ENCODE measurements at regions not wholly inside any gene's neighbourhood (a gene's known extent, or its start where the extent isn't known, plus 50 kb on each side); places are given as distances from the start of the nearest gene placed in this dataset.

- no peak for ATAC-seq
- Mint-ChIP-seq H3K27me3 (no peaks in the 10 kb centered on the region), H3K9me3 (ENCODE audit: low read depth) (no peaks in the 10 kb centered on the region), H3K27ac (no peak overlapping the region), H3K4me3 (no peak overlapping the region), H3K36me3 (ENCODE audit: low read depth) (no peaks in the 10 kb centered on the region), H3K4me1 (no peaks in the 10 kb centered on the region)
- DNase-seq: no peak
- ChIA-PET CTCF (no interaction called here), POLR2A (no interaction called here)
- intact Hi-C loops (cut with DNase I, micrococcal nuclease): no loop called here
These were observed 314.7 kb upstream of the CNTN4 start for GRCh38 chr3:1783995-1784394.

- no peaks in the 10 kb centered on the region for H3K4me1 Mint-ChIP-seq
- no peak overlapping the region for H3K27ac Mint-ChIP-seq
- H3K27me3 Mint-ChIP-seq: no peaks in the 10 kb centered on the region
- ATAC-seq: no peak
- intact Hi-C loops (cut with DNase I, micrococcal nuclease): no loop called here
- CTCF ChIA-PET: no interaction called here
- POLR2A ChIA-PET: no interaction called here
- DNase-seq: no peak
- peaks cover 2% of the 10 kb centered on the region for H3K9me3 Mint-ChIP-seq (ENCODE audit: low read depth)
- H3K36me3 Mint-ChIP-seq (ENCODE audit: low read depth): no peaks in the 10 kb centered on the region
- no peak overlapping the region for H3K4me3 Mint-ChIP-seq
These were observed 311.6 kb upstream of the CNTN4 start for GRCh38 chr3:1787094-1787493.

- ATAC-seq: no peak
- ChIA-PET CTCF (no interaction called here), POLR2A (no interaction called here)
- intact Hi-C loops (cut with DNase I, micrococcal nuclease): no loop called here
- DNase-seq: no peak
- no peaks in the 10 kb centered on the region for H3K4me1 Mint-ChIP-seq
- no peaks in the 10 kb centered on the region for H3K27me3 Mint-ChIP-seq
- H3K36me3 Mint-ChIP-seq (ENCODE audit: low read depth): no peaks in the 10 kb centered on the region
- H3K27ac Mint-ChIP-seq: no peak overlapping the region
- H3K4me3 Mint-ChIP-seq: no peak overlapping the region
- H3K9me3 Mint-ChIP-seq (ENCODE audit: low read depth): peaks cover 2% of the 10 kb centered on the region
These were observed 306.2 kb upstream of the CNTN4 start for GRCh38 chr3:1792466-1792865.

GRCh38 chr3:1798711-1799405 is 299.8 kb upstream of the CNTN4 start:
- intact Hi-C loops (cut with DNase I, micrococcal nuclease): no loop called here
- Mint-ChIP-seq H3K4me1 (no peaks in the 10 kb centered on the region), H3K36me3 (ENCODE audit: low read depth) (no peaks in the 10 kb centered on the region), H3K4me3 (no peak overlapping the region), H3K9me3 (ENCODE audit: low read depth) (peaks cover 7% of the 10 kb centered on the region), H3K27ac (no peak overlapping the region), H3K27me3 (no peaks in the 10 kb centered on the region)
- ATAC-seq: no peak
- no peak for DNase-seq
- ChIA-PET POLR2A (no interaction called here), CTCF (no interaction called here)

GRCh38 chr3:1805331-1805730 is 293.3 kb upstream of the CNTN4 start:
- no peaks in the 10 kb centered on the region for H3K36me3 Mint-ChIP-seq (ENCODE audit: low read depth)
- no peak for ATAC-seq

GRCh38 chr3:1808590-1808989 is 290.1 kb upstream of the CNTN4 start:
- Mint-ChIP-seq H3K9me3 (ENCODE audit: low read depth) (peaks cover 28% of the 10 kb centered on the region), H3K4me3 (no peak overlapping the region), H3K27me3 (no peaks in the 10 kb centered on the region), H3K27ac (no peak overlapping the region), H3K36me3 (ENCODE audit: low read depth) (no peaks in the 10 kb centered on the region), H3K4me1 (no peaks in the 10 kb centered on the region)
- CTCF ChIA-PET: no interaction called here
- intact Hi-C loops (cut with DNase I, micrococcal nuclease): no loop called here
- POLR2A ChIA-PET: no interaction called here
- ATAC-seq (no peak), DNase-seq (no peak)

More at GRCh38 chr3:1805331-1805730, 293.3 kb upstream of the CNTN4 start:
- Mint-ChIP-seq H3K27me3 (no peaks in the 10 kb centered on the region), H3K4me1 (no peaks in the 10 kb centered on the region), H3K4me3 (no peak overlapping the region), H3K27ac (no peak overlapping the region), H3K9me3 (ENCODE audit: low read depth) (peaks cover 25% of the 10 kb centered on the region)
- ChIA-PET POLR2A (no interaction called here), CTCF (no interaction called here)
- no peak for DNase-seq
- intact Hi-C loops (cut with DNase I, micrococcal nuclease): no loop called here

- ChIA-PET POLR2A (no interaction called here), CTCF (no interaction called here)
- Mint-ChIP-seq H3K4me3 (no peak overlapping the region), H3K9me3 (ENCODE audit: low read depth) (peaks cover 3% of the 10 kb centered on the region), H3K36me3 (ENCODE audit: low read depth) (no peaks in the 10 kb centered on the region), H3K27me3 (no peaks in the 10 kb centered on the region), H3K27ac (no peak overlapping the region), H3K4me1 (no peaks in the 10 kb centered on the region)
- DNase-seq (no peak), ATAC-seq (no peak)
- intact Hi-C loops (cut with DNase I, micrococcal nuclease): no loop called here
These were observed 274.8 kb upstream of the CNTN4 start for GRCh38 chr3:1823867-1824266.

GRCh38 chr3:1824359-1824758 is 274.3 kb upstream of the CNTN4 start:
- ATAC-seq: no peak
- H3K27ac Mint-ChIP-seq: no peak overlapping the region
- no peaks in the 10 kb centered on the region for H3K36me3 Mint-ChIP-seq (ENCODE audit: low read depth)
- H3K27me3 Mint-ChIP-seq: no peaks in the 10 kb centered on the region
- no peak overlapping the region for H3K4me3 Mint-ChIP-seq
- intact Hi-C loops (cut with DNase I, micrococcal nuclease): no loop called here
- DNase-seq: no peak
- no peaks in the 10 kb centered on the region for H3K4me1 Mint-ChIP-seq
- peaks cover 3% of the 10 kb centered on the region for H3K9me3 Mint-ChIP-seq (ENCODE audit: low read depth)
- ChIA-PET CTCF (no interaction called here), POLR2A (no interaction called here)

GRCh38 chr3:1828519-1828918 is 270.1 kb upstream of the CNTN4 start:
- ChIA-PET POLR2A (no interaction called here), CTCF (no interaction called here)
- no peak overlapping the region for H3K4me3 Mint-ChIP-seq
- DNase-seq (no peak), ATAC-seq (no peak)
- peaks cover 7% of the 10 kb centered on the region for H3K9me3 Mint-ChIP-seq (ENCODE audit: low read depth)
- H3K27me3 Mint-ChIP-seq: no peaks in the 10 kb centered on the region
- H3K36me3 Mint-ChIP-seq (ENCODE audit: low read depth): no peaks in the 10 kb centered on the region
- intact Hi-C loops (cut with DNase I, micrococcal nuclease): no loop called here
- H3K4me1 Mint-ChIP-seq: no peaks in the 10 kb centered on the region
- no peak overlapping the region for H3K27ac Mint-ChIP-seq

GRCh38 chr3:1830851-1831250 is 267.8 kb upstream of the CNTN4 start:
- ATAC-seq (no peak), DNase-seq (no peak)
- Mint-ChIP-seq H3K27ac (no peak overlapping the region), H3K27me3 (no peaks in the 10 kb centered on the region), H3K9me3 (ENCODE audit: low read depth) (peaks cover 7% of the 10 kb centered on the region), H3K4me1 (no peaks in the 10 kb centered on the region), H3K36me3 (ENCODE audit: low read depth) (no peaks in the 10 kb centered on the region), H3K4me3 (no peak overlapping the region)
- ChIA-PET CTCF (no interaction called here), POLR2A (no interaction called here)
- intact Hi-C loops (cut with DNase I, micrococcal nuclease): no loop called here

GRCh38 chr3:1832395-1832794 is 266.3 kb upstream of the CNTN4 start:
- intact Hi-C loops (cut with DNase I, micrococcal nuclease): no loop called here
- ATAC-seq (no peak), DNase-seq (no peak)
- ChIA-PET POLR2A (no interaction called here), CTCF (no interaction called here)
- no peak overlapping the region for H3K27ac Mint-ChIP-seq
- peaks cover 7% of the 10 kb centered on the region for H3K9me3 Mint-ChIP-seq (ENCODE audit: low read depth)
- H3K36me3 Mint-ChIP-seq (ENCODE audit: low read depth): no peaks in the 10 kb centered on the region
- H3K4me3 Mint-ChIP-seq: no peak overlapping the region
- no peaks in the 10 kb centered on the region for H3K4me1 Mint-ChIP-seq
- no peaks in the 10 kb centered on the region for H3K27me3 Mint-ChIP-seq

GRCh38 chr3:1843111-1843510 is 255.6 kb upstream of the CNTN4 start:
- Mint-ChIP-seq H3K9me3 (ENCODE audit: low read depth) (peaks cover 2% of the 10 kb centered on the region), H3K27ac (no peak overlapping the region), H3K4me1 (no peaks in the 10 kb centered on the region), H3K27me3 (no peaks in the 10 kb centered on the region), H3K36me3 (ENCODE audit: low read depth) (no peaks in the 10 kb centered on the region), H3K4me3 (no peak overlapping the region)
- POLR2A ChIA-PET: no interaction called here
- intact Hi-C loops (cut with DNase I, micrococcal nuclease): no loop called here
- ATAC-seq (no peak), DNase-seq (no peak)
- CTCF ChIA-PET: no interaction called here

GRCh38 chr3:1847571-1847970 is 251.1 kb upstream of the CNTN4 start:
- Mint-ChIP-seq H3K36me3 (ENCODE audit: low read depth) (no peaks in the 10 kb centered on the region), H3K9me3 (ENCODE audit: low read depth) (peaks cover 5% of the 10 kb centered on the region), H3K4me3 (no peak overlapping the region), H3K4me1 (no peaks in the 10 kb centered on the region), H3K27me3 (no peaks in the 10 kb centered on the region), H3K27ac (no peak overlapping the region)
- ChIA-PET CTCF (no interaction called here), POLR2A (no interaction called here)
- ATAC-seq (no peak), DNase-seq (no peak)
- intact Hi-C loops (cut with DNase I, micrococcal nuclease): no loop called here

Data from activated CD4-positive, alpha-beta T cell treated with anti-CD3 and anti-CD28 coated beads for 36 hours (primary cell).